ENCODE measurements at regions not wholly inside any gene's neighbourhood (a gene's known extent, or its start where the extent isn't known, plus 50 kb on each side); places are given as distances from the start of the nearest gene placed in this dataset.
A peak's percentile ranks its signal among the peaks of the same experiment; 100 is the strongest.

DNA sequence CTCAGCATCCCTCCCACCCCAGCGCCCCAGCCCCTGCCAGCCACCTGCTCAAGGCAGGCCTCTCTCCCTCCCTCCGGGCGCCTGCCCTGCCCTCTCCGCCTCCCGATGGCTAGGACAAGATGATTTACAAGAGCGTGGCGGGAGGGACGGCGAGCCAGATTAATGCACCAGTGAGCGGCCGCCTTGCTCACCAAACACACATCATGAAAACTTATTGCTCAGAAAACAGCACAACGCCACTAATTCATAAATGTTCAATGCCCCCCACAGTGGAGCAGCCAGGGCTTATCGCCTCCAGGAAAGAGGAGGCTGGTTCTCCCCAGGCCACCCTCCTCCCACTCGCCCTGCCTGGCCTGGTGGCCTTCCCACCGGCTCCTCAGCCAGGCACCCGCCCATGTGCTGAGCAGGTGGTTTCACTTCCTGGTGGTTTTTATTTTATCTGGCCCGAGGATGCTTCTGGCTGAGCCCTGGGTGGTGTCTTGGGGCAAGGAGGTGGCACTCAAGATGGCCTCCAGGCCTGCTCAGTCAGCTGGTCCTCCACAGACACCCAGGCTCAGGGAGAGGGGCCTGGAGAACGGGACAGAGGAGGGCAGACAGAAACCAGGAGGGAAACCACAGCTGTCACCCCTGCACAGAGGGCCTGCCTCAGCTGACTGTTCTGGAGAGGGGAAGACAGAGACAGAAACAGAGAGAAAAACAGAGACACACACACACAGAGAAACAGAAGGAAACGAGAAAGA lies 284.9 kb downstream of the UACA start:
- Histone ChIP-seq H3K4me2 (ENCODE audit: insufficient read depth, insufficient read length, low read length) (no peak overlapping the region), H4K91ac (ENCODE audit: insufficient read length, low read depth, low read length) (no peak overlapping the region), H2BK12ac (ENCODE audit: insufficient read length, low read depth, low read length) (no peak overlapping the region), H3K79me1 (ENCODE audit: insufficient read depth, low read depth, low read length, poor library complexity, severe bottlenecking) (no peaks in the 10 kb centered on the region), H3K14ac (ENCODE audit: insufficient read depth, low read length) (no peak overlapping the region), H2BK15ac (ENCODE audit: low read depth, low read length) (no peak overlapping the region), H2AFZ (ENCODE audit: low read length) (no peak overlapping the region), H3K4me1 (ENCODE audit: insufficient read depth, low read length) (no peaks in the 10 kb centered on the region), H3K18ac (ENCODE audit: insufficient read length, low read depth, low read length) (no peak overlapping the region), H2BK20ac (ENCODE audit: low read depth, low read length, poor library complexity, severe bottlenecking) (no peak overlapping the region), H3T11ph (ENCODE audit: low read length) (no peak overlapping the region), H2AK5ac (ENCODE audit: insufficient read length, low read length) (no peak overlapping the region), H4K8ac (replicated peaks; ENCODE audit: insufficient read length, low read depth, low read length) (no peak overlapping the region), H3K9ac (ENCODE audit: extremely low read depth, insufficient read length, low read length) (no peak overlapping the region), H3K27ac (ENCODE audit: insufficient read length, low read depth, low read length) (no peak overlapping the region), H4K20me1 (ENCODE audit: control insufficient read depth, insufficient read depth, insufficient read length) (no peaks in the 10 kb centered on the region), H3K4ac (ENCODE audit: low read depth, low read length) (no peak overlapping the region), H3K23me2 (ENCODE audit: insufficient read length, low read depth, low read length, poor library complexity, severe bottlenecking) (no peaks in the 10 kb centered on the region), H3K56ac (ENCODE audit: insufficient read length, low read depth, low read length) (no peak overlapping the region), H3K27me3 (ENCODE audit: insufficient read depth, low read length) (no peaks in the 10 kb centered on the region), H4K5ac (ENCODE audit: insufficient read length, low read depth, low read length) (no peak overlapping the region), H2BK5ac (ENCODE audit: insufficient read length, low read length) (no peak overlapping the region), H3K79me2 (ENCODE audit: insufficient read depth, low read length) (no peaks in the 10 kb centered on the region), H3K23ac (ENCODE audit: insufficient read length, low read depth, low read length) (no peak overlapping the region), H2BK120ac (ENCODE audit: low read depth, low read length, poor library complexity, severe bottlenecking) (no peak overlapping the region), H3K9me3 (ENCODE audit: control insufficient read depth, low read depth, low read length) (no peaks in the 10 kb centered on the region)
- H3K36me3 Mint-ChIP-seq (ENCODE audit: insufficient read depth in 1 of 3, low read depth in 3 of 3), result no peaks in the 10 kb centered on the region
- DNase-seq, result no peak
- no CpG with 5 or more reads among the region's 19 CpGs for WGBS (ENCODE audit: extremely low coverage, insufficient read length, low lambda C conversion rate)
- peaks cover 1% of the 10 kb centered on the region in 2 experiments; a peak in 3 of 4 replicates for H3K4me1 Mint-ChIP-seq
- TF ChIP-seq, protein P1, sequence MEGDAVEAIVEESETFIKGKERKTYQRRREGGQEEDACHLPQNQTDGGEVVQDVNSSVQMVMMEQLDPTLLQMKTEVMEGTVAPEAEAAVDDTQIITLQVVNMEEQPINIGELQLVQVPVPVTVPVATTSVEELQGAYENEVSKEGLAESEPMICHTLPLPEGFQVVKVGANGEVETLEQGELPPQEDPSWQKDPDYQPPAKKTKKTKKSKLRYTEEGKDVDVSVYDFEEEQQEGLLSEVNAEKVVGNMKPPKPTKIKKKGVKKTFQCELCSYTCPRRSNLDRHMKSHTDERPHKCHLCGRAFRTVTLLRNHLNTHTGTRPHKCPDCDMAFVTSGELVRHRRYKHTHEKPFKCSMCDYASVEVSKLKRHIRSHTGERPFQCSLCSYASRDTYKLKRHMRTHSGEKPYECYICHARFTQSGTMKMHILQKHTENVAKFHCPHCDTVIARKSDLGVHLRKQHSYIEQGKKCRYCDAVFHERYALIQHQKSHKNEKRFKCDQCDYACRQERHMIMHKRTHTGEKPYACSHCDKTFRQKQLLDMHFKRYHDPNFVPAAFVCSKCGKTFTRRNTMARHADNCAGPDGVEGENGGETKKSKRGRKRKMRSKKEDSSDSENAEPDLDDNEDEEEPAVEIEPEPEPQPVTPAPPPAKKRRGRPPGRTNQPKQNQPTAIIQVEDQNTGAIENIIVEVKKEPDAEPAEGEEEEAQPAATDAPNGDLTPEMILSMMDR (conservative IDR thresholded peaks at IDR 0.05), result no peak
- H3K27me3 Mint-ChIP-seq (ENCODE audit: low read depth), result peaks cover 12% of the 10 kb centered on the region
- no peak overlapping the region for H3K4me3 Mint-ChIP-seq
- H3K9me3 Mint-ChIP-seq, result no peaks in the 10 kb centered on the region
- peak overlapping the region in 1 of 3 experiments; percentile 55; a peak in 1 of 7 replicates for H3K27ac Mint-ChIP-seq
